Mesothelial cell of epicardium (in vitro differentiated cells): ENCODE measurements at regions not wholly inside any gene's neighbourhood (a gene's known extent, or its start where the extent isn't known, plus 50 kb on each side); places are given as distances from the start of the nearest gene placed in this dataset.

Experiments used
- DNase-seq, 2 experiments: peaks; one replicate each; pipeline ENCODE4 v3.0.0; 2021; ENCODE audit warnings: low spot score in 2 of 2; ENCODE audit not compliant: unreplicated experiment in 2 of 2
- H3K27ac Mint-ChIP-seq: 2 replicates; pipeline ENCODE4 v1.8.0; 2021; ENCODE audit warnings: mixed read lengths
- H3K27me3 Mint-ChIP-seq: 2 replicates; pipeline ENCODE4 v1.8.0; 2021; ENCODE audit warnings: low read depth, mixed read lengths
- H3K36me3 Mint-ChIP-seq: 2 replicates; pipeline ENCODE4 v1.8.0; 2021; ENCODE audit warnings: mixed read lengths
- H3K4me1 Mint-ChIP-seq: 2 replicates; pipeline ENCODE4 v1.8.0; 2021; ENCODE audit warnings: mixed read lengths
- H3K4me3 Mint-ChIP-seq: 2 replicates; pipeline ENCODE4 v1.8.0; 2021; ENCODE audit warnings: mild to moderate bottlenecking, moderate library complexity, mixed read lengths
- H3K9me3 Mint-ChIP-seq: 2 replicates; pipeline ENCODE4 v1.8.0; 2021; ENCODE audit warnings: mixed read lengths
- CTCF ChIP-seq: fragments of 200-600 bp; sonication (generic); IDR thresholded peaks from one replicate; pipeline ENCODE4 v1.5.0; 2021; ENCODE audit warnings: antibody characterized with exemption; ENCODE audit not compliant: unreplicated experiment

GRCh38 chr5:7181841-7182240 lies 214.1 kb upstream of the ADCY2 start:
- TF ChIP-seq CTCF, result no peak
- Mint-ChIP-seq H3K27ac (no peak overlapping the region), H3K27me3 (peaks cover 13% of the 10 kb centered on the region), H3K9me3 (no peaks in the 10 kb centered on the region), H3K4me3 (no peak overlapping the region), H3K36me3 (no peaks in the 10 kb centered on the region), H3K4me1 (no peaks in the 10 kb centered on the region)
- no peak for DNase-seq

- Mint-ChIP-seq H3K27ac (no peak overlapping the region), H3K27me3 (peaks cover 15% of the 10 kb centered on the region), H3K4me3 (no peak overlapping the region), H3K4me1 (peaks cover 5% of the 10 kb centered on the region), H3K36me3 (no peaks in the 10 kb centered on the region), H3K9me3 (no peaks in the 10 kb centered on the region)
- TF ChIP-seq CTCF, result no peak
- no peak for DNase-seq
Observed at GRCh38 chr5:7185742-7186141, 210.2 kb upstream of the ADCY2 start.

GRCh38 chr5:7186818-7187217 lies 209.1 kb upstream of the ADCY2 start:
- Mint-ChIP-seq H3K4me1 (peaks cover 12% of the 10 kb centered on the region), H3K4me3 (no peak overlapping the region), H3K27me3 (peaks cover 15% of the 10 kb centered on the region), H3K9me3 (no peaks in the 10 kb centered on the region), H3K36me3 (no peaks in the 10 kb centered on the region), H3K27ac (no peak overlapping the region)
- DNase-seq, result no peak
- TF ChIP-seq CTCF, result no peak

GRCh38 chr5:7190712-7191250 lies 205.2 kb upstream of the ADCY2 start:
- H3K4me3 Mint-ChIP-seq, result no peak overlapping the region
- H3K4me1 Mint-ChIP-seq, result peaks cover 14% of the 10 kb centered on the region
- peak overlapping the region; percentile 13 for H3K27ac Mint-ChIP-seq
- peaks cover 8% of the 10 kb centered on the region for H3K27me3 Mint-ChIP-seq
- no peak for DNase-seq
- no peak for TF ChIP-seq CTCF
- H3K36me3 Mint-ChIP-seq, result no peaks in the 10 kb centered on the region
- H3K9me3 Mint-ChIP-seq, result no peaks in the 10 kb centered on the region

GRCh38 chr5:7192016-7192415 lies 203.9 kb upstream of the ADCY2 start:
- no peak for DNase-seq
- Mint-ChIP-seq H3K27me3 (peaks cover under 1% of the 10 kb centered on the region), H3K36me3 (no peaks in the 10 kb centered on the region), H3K9me3 (no peaks in the 10 kb centered on the region), H3K4me3 (no peak overlapping the region), H3K27ac (no peak overlapping the region), H3K4me1 (peaks cover 14% of the 10 kb centered on the region)
- no peak for TF ChIP-seq CTCF

GRCh38 chr5:7202846-7203245 lies 193.1 kb upstream of the ADCY2 start:
- no peaks in the 10 kb centered on the region for H3K4me1 Mint-ChIP-seq
- H3K36me3 Mint-ChIP-seq, result no peaks in the 10 kb centered on the region
- H3K9me3 Mint-ChIP-seq, result peaks cover 13% of the 10 kb centered on the region
- H3K4me3 Mint-ChIP-seq, result no peak overlapping the region
- H3K27me3 Mint-ChIP-seq, result no peaks in the 10 kb centered on the region
- TF ChIP-seq CTCF, result no peak
- DNase-seq, result no peak
- H3K27ac Mint-ChIP-seq, result no peak overlapping the region
